Pancreas (tissue), 10 donors: ENCODE measurements at regions not wholly inside any gene's neighbourhood (a gene's known extent, or its start where the extent isn't known, plus 50 kb on each side); places are given as distances from the start of the nearest gene placed in this dataset.
"Not testable (repeated sequence)": the region's sequence is repeated elsewhere in the genome, so short reads cannot be mapped to it uniquely, and the experiment has no call there.

Source experiments
- ATAC-seq, 4 donors: fragments of 200-7000 bp; cut with Tn5 transposase; one replicate each; pipeline versions ENCODE4 v1.8.0 to v1.9.1; 2020; ENCODE audit warnings: mild to moderate bottlenecking in 4 of 4, moderate library complexity in 4 of 4
- DNase-seq, 6 donors: peaks; one replicate each; pipeline ENCODE4 v3.0.0-alpha.2; 2020
- FAIRE-seq: peaks from 2 replicates; lab custom pipeline; 2012; peaks lifted over from hg19 to GRCh38; lab: Jason Lieb, UNC
- H3K27ac ChIP-seq, 4 donors: fragments of 200-600 bp; sonication (generic); 1 replicate in 3 of 4; 2 replicates in 1 of 4; pipeline versions ENCODE4 v1.5.0 to v1.8.0; 2020
- H3K27me3 ChIP-seq, 4 donors: fragments of 200-600 bp; one replicate each; pipeline ENCODE4 v1.8.0; 2021
- H3K36me3 ChIP-seq, 3 donors: fragments of 200-600 bp; sonication (generic) in 1 of 3; one replicate each; pipeline versions ENCODE4 v1.5.0 to v1.8.0; 2020 to 2021
- H3K4me1 ChIP-seq, 3 donors: fragments of 200-600 bp; one replicate each; pipeline ENCODE4 v1.8.0; 2021
- H3K4me3 ChIP-seq, 4 donors: fragments of 200-600 bp; sonication (generic) in 2 of 4; one replicate each; pipeline versions ENCODE4 v1.5.0 to v1.8.0; 2020 to 2021
- H3K9me3 ChIP-seq, 4 donors: fragments of 200-600 bp; one replicate each; pipeline ENCODE4 v1.8.0; 2021
- CTCF ChIP-seq, 4 donors: fragments of 200-600 bp; sonication (generic) in 3 of 4; IDR thresholded peaks; one replicate each; pipeline versions ENCODE4 v1.5.0 to v1.8.0; 2021; ENCODE audit warnings: antibody characterized with exemption in 4 of 4
- WGBS, 2 donors: extraction: QIAGEN DNeasy Blood & Tissue Kit; methylation state at CpG; one replicate each; pipeline ENCODE4 v1.1.7; 2013; 5-methylcytosine and 5-hydroxymethylcytosine counted together
- intact Hi-C, 3 donors: fragments of 100-400 bp; cut with DNase I; formaldehyde crosslinking; loops; one replicate each; pipeline versions ENCODE4 v1.11.1 to v1.14.2; 2022
- donor health status: healthy with polysubstance abuse.
- donor health status: DM: no; HTN: no; CAD: no; lungs with moderate emphysema.
- donor health status: DM: no; HTN: no; CAD: no.
- donor health status: control.
- donor health status: control.
- donor health status: Bipolar disorder and iron deficiency.
- donor health status: DM: yes; HTN: yes; CAD: no.
- donor health status: DM: no; HTN: no; CAD: no.
- donor health status: DM: no; HTN: no; CAD: no.
- donor health status: DM: yes; HTN: yes; CAD: no.

- no peaks in the 10 kb centered on the region for H3K27me3 ChIP-seq
Observed at GRCh38 chr20:52425701-52426100, 234.1 kb upstream of the ZFP64 start.

GRCh38 chr20:52425253-52425652, 233.7 kb upstream of the ZFP64 start:
- Histone ChIP-seq H3K4me1 (no peaks in the 10 kb centered on the region), H3K9me3 (no peaks in the 10 kb centered on the region), H3K27me3 (no peaks in the 10 kb centered on the region), H3K4me3 (no peak overlapping the region), H3K27ac (no peak overlapping the region), H3K36me3 (no peaks in the 10 kb centered on the region)
- ATAC-seq = no peak
- FAIRE-seq = no peak
- 32 to 40% methylated on average over 9 of the region's 9 CpGs for WGBS, 2 donors
- TF ChIP-seq CTCF (IDR thresholded peaks at IDR 0.05) = no peak
- intact Hi-C loops = no loop called here
- no peak for DNase-seq

More at GRCh38 chr20:52425701-52426100, 234.1 kb upstream of the ZFP64 start:
- no peak overlapping the region for H3K27ac ChIP-seq
- no peaks in the 10 kb centered on the region for H3K9me3 ChIP-seq
- WGBS, 2 donors = 52 to 60% methylated on average over 5 of the region's 5 CpGs
- no peak overlapping the region for H3K4me3 ChIP-seq
- no peaks in the 10 kb centered on the region for H3K36me3 ChIP-seq
- intact Hi-C loops = no loop called here
- no peaks in the 10 kb centered on the region for H3K4me1 ChIP-seq
- TF ChIP-seq CTCF (IDR thresholded peaks at IDR 0.05) = no peak
- FAIRE-seq (no peak), DNase-seq (no peak), ATAC-seq (no peak)

- H3K9me3 ChIP-seq, FAIRE-seq, H3K27me3 ChIP-seq, H3K27ac ChIP-seq, ATAC-seq, DNase-seq, H3K36me3 ChIP-seq, intact Hi-C loops, H3K4me3 ChIP-seq, H3K4me1 ChIP-seq: not testable (repeated sequence)
- WGBS, 2 donors = 57 to 68% methylated on average over 6 of the region's 6 CpGs
Observed at GRCh38 chr20:52424357-52424942, 232.9 kb upstream of the ZFP64 start.

- DNase-seq, H3K9me3 ChIP-seq, H3K36me3 ChIP-seq, H3K4me1 ChIP-seq, H3K4me3 ChIP-seq, H3K27ac ChIP-seq, ATAC-seq, intact Hi-C loops, H3K27me3 ChIP-seq, FAIRE-seq: not testable (repeated sequence)
- WGBS, 2 donors = 59 to 73% methylated on average over 4 of the region's 4 CpGs
Observed at GRCh38 chr20:52423536-52424140, 232.1 kb upstream of the ZFP64 start.

GRCh38 chr20:52422574-52423336, 231.2 kb upstream of the ZFP64 start:
- ATAC-seq = no peak
- TF ChIP-seq CTCF (IDR thresholded peaks at IDR 0.05) = no peak
- Histone ChIP-seq H3K27ac (no peak overlapping the region), H3K36me3 (no peaks in the 10 kb centered on the region), H3K9me3 (no peaks in the 10 kb centered on the region), H3K27me3 (no peaks in the 10 kb centered on the region), H3K4me1 (no peaks in the 10 kb centered on the region), H3K4me3 (no peak overlapping the region)
- FAIRE-seq = no peak
- DNase-seq = no peak
- 52 to 60% methylated on average over 6 of the region's 6 CpGs for WGBS, 2 donors
- intact Hi-C loops = no loop called here
